HG03280 (cell line): ENCODE measurements at regions not wholly inside any gene's neighbourhood (a gene's known extent, or its start where the extent isn't known, plus 50 kb on each side); places are given as distances from the start of the nearest gene placed in this dataset.
"Not testable (repeated sequence)": the region's sequence is repeated elsewhere in the genome, so short reads cannot be mapped to it uniquely, and the experiment has no call there.

Source experiments
- ATAC-seq: cut with Tn5 transposase; IDR thresholded peaks from one replicate; pipeline ENCODE4 v1.9.1; 2021; ENCODE audit warnings: mild to moderate bottlenecking, moderate library complexity; ENCODE audit not compliant: unreplicated experiment

GRCh38 chr6:6747371-6747770, 158.9 kb downstream of the LY86 start:
- no peak for ATAC-seq

DNA sequence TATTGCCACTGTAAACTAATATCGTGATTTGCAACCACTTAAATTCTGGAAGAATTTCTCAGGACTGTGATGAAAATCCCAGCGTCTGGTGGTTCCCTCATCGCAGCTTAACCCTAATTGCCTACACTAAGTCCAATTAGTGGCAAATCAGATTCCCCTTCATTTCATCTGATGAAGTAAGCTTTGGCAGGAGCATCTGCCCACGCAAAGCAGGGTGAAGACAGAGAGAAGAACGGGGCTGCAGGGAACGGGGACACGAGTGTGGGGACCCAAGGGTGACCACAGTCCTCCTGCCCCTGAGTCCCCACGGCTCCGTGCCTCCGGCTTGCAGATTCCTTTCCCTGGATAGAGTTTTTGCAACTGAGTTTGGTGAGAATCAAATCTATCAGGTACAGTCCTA, 159.5 kb downstream of the LY86 start:
- ATAC-seq: no peak

GRCh38 chr6:6749702-6750491, 161.4 kb downstream of the LY86 start:
- ATAC-seq: no peak

DNA sequence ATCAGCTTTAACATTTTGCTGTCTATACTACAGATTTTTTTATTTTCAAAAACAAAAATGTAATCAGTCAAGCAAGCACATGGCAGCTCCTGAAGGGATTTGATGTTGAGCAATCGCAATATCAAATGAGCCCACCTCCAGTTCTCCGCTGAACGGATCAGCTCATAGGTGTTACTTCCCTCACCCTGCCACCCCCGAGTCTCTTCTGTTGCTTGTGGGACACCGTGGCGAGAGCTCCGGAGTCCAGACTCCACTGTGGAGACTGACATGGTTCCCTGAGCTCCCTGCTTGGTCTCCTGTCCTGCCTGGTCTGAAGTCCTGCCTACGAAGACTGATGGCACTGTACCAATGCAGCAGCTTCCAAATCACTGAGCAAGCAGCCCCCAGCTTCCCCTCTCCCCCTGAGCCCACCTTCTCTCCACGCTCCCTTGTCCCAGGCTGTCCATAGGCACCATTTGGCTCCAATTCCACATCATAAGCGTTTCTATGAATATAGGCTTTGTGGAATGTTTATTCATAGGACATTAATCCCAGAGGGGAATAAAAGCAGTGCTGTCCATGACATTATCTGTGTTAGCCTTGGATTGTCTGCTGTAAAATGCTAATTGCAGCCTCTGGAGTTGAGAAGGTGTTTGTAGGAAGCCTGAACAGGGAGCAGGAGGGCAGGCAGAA, 162.2 kb downstream of the LY86 start:
- ATAC-seq: no peak

- no peak for ATAC-seq
Observed at GRCh38 chr6:6751266-6751596, 162.7 kb downstream of the LY86 start.

- ATAC-seq: no peak
Observed at GRCh38 chr6:6751619-6752023, 163.1 kb downstream of the LY86 start.

- no peak for ATAC-seq
Observed at GRCh38 chr6:6752129-6752528, 163.6 kb downstream of the LY86 start.

- no peak for ATAC-seq
Observed at GRCh38 chr6:6753301-6753700, 164.8 kb downstream of the LY86 start.

DNA sequence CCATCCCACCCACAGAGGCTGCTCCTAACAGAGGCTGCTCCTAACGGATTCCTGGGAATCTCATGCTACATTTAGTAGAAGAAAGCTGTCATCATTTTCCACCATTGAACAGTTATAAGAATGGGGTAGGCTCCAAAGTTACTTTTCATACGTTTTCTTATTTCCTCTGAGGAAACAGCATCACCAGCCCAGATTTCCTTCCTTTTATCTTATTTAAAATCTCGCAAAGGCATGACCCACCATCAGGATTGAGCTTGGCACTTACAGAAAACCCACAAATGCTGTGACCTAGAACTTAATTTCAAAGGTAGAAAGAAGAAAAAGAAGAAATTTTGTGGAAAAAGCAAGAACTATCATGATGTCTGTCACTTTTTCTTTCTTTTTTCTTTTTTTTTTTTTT, 168.0 kb downstream of the LY86 start:
- no peak for ATAC-seq

DNA sequence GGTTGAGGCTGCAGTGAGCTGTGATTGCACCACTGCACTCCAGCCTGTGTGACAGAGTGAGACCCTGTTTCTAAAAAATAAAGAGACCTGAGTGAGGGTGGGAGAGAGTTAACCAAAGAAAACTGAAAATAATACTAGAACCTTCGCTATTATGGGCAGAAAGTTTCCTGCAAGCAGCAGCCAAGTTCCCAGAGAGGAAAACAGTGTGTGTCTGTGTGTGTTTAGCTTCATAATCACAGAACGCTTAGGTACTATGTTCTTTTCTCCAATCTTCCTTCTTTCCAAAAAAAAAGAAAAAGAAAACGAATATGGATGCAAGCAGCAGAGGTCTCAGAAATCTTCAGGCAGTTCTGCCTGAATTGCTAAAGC, 170.0 kb downstream of the LY86 start:
- ATAC-seq: no peak

DNA sequence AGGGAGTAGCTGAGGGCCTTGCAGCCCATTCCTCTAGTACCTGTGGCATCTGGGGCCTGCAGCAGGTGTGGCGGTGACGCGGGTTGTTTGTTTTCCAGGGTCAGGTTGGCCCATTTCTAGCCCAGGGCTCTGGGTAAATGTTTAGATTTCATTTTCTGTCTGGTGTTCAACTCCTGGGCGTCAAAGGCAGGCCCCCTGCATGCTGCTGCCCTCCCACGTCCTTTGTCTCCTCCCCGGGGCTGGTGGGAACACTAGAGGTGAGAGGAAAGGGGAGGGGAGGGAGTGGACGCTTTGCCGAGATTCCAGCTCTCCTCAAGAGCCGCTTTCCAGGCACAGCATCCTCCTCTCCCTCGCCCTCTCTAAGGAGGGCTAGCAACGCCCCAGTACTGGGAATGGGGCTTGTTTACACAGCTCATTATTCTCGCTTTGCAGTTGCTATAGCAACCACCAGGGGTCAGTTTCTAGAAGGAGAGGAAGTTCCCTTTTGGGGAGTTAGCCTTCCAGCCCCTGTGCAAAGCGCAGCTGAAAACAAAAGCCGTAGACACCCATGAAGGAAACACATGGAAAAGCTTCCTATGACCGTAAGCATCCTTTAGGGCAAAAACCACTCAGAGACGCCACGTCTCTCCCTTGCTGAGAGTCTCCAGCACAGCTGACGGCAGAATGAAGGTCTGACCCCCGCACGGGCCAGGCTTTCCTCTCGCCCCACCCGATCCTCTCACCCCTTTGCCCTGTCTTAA, 170.6 kb downstream of the LY86 start:
- peak; percentile 80 for ATAC-seq

DNA sequence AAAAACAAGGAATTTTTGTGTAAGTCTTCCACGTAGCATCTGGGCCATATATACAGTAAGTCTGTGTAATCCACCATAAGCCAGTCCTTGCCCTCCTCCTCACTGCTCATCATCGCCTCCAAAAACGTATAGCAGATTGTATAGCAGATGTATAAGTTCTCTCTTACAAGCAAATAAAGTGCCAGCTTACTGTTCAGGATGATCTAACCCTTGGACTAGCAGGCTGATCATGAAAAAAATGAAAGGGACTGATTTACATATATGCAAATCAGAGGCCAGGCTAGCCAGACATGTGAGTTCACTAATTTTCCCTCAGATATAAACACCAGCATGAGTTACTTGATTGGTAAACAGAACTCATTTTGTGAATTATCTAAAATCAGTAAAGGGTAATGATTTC, 171.5 kb downstream of the LY86 start:
- ATAC-seq: no peak

DNA sequence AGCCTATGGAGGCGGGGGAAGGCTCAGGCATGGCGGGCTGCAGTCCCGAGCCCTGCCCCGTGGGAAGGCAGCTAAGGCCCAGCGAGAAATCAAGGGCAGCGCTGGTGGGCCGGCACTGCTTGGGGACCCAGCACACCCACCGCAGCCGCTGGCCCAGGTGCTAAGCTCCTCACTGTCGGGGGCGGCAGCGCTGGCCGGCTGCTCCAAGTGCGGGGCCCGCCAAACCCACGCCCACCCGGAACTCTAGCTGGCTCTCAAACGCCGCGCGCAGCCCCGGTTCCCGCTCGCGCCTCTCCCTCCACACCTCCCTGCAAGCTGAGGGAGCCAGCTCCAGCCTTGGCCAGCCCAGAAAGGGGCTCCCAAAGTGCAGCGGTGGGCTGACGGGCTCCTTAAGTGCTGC, 174.0 kb downstream of the LY86 start:
- not testable (repeated sequence) for ATAC-seq

DNA sequence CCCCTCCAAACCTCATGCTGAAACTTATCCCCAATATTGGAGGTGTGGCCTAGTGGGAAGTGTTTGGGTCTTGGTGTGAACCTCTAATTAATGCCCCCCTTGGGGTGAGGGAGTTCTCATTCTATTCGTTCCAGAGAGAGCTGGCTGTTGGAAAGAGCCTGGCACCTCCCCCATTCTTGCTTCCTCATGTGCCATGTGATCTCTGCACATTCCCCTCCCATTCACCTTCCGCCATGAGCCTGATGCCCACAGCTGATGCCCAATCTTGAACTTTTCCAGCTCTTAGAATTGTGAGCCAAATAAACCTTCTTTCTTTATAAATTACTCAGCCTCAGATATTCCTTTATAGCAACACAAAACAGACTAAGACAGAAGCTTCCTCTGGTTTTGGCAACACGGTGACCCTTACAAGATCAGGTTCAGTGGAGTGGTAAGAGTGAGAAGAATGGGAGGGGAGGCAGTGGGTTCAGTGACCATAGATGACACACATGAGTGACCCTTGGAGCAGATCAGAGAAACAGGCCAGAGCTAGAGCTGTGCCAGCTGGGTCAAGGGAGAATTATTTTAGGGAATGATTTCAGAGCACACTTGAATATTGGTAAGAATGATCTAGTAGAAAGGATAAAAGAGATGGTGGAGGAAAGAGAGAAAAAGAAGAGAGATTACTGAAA, 176.4 kb downstream of the LY86 start:
- no peak for ATAC-seq

DNA sequence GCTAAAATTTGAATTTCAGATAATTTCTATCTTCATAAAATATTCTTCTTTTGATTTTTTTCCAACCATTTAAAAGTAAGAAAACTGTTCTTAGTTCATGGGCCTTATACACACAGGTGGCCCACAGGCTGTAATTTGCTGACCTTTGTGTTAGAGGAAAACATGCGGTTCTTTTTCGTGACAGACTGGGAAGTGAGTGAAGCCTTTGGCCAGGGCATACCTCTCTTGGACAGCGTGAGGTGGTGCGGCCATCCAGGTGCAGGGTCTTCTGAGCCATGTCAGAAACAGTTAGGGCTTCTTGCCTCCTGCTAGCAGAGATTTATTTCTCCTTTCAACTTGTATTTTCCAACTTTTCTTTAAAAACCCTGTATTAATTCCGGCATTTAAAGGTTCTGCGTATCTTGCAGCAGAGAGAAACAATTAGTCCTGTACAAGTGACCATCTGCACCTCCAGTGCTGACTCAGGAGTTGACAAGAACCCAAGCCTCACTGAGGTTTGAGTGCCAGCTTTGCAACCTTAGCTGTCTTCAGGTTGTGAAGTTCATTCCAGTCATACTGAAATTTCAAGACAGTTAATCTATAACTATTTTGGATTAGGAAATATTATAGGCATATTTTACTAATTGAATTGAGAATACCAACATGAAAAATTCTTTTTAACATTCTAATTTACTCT, 177.8 kb downstream of the LY86 start:
- ATAC-seq: no peak

DNA sequence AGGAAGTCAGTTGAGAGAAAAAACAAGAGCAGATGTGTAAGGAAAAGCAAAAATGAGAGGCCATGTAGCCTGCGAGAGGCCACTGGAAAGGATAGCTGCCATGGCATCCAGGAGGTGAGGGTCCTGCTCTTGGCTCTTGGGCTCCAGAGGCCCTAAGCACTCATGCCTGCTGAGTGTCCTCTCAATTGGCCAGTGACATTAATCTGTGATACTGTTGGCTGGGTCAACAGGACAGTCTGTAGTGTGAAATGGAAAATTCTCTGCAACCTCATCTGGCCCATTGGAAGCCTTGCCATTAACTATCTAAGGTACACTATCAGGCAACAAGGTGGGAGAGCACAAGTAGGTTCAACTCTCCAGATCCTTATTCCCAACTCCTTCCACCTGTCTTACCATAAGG, 180.9 kb downstream of the LY86 start:
- no peak for ATAC-seq

DNA sequence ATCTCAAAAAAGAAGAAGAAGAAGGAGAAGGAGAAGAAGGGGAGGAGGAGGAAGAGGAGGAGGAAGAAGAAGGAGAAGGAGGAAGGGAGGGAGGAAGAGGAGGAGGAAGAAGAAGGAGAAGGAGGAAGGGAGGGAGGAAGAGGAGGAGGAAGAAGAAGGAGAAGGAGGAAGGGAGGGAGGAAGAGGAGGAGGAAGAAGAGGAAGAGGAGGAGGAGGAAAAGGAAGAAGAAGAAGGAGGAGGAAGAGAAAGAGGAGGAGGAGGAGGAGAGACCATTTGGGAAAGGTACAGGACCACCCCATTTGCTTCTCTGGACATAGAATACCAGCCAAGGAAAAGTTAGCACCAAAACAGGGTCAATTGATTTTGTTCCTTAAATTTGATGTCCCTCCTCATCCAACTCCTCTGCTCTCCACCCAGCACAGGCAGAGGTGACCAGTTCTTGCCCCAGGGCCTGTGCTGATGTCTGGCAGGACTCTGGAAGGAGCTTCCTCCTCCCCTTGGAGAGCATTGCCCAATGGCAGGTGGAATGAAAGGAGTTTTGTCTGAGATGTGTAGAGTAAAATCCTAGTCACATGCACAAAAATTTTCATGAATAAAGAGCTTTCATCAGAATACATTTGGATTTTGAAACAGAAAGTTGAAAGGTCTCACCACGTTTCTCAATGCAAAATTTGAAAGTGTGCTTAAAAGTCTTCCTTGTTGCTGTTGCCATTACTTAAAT, 182.9 kb downstream of the LY86 start:
- no peak for ATAC-seq

- ATAC-seq: no peak
Observed at GRCh38 chr6:6771964-6772363, 183.4 kb downstream of the LY86 start.

GRCh38 chr6:6772751-6773150, 184.2 kb downstream of the LY86 start:
- ATAC-seq: no peak

- ATAC-seq: no peak
Observed at GRCh38 chr6:6775074-6775473, 186.6 kb downstream of the LY86 start.
